Panc1 (cell line): ENCODE measurements at regions not wholly inside any gene's neighbourhood (a gene's known extent, or its start where the extent isn't known, plus 50 kb on each side); places are given as distances from the start of the nearest gene placed in this dataset.

ENCODE experiments used
- ATAC-seq: fragments of 200-7000 bp; cut with Tn5 transposase; 2 replicates; pipeline ENCODE4 v1.9.1; 2020; ENCODE audit warnings: mild to moderate bottlenecking, moderate library complexity
- BruUV-seq: library from RNA; stranded (reverse); fragments of 400-500 nt; replicated peaks from 2 replicates; lab custom pipeline; 2021; lab: Mats Ljungman, UMichigan
- CTCF ChIA-PET: fragments of 300-600 bp; sonication (Branson Sonifier 250); formaldehyde crosslinking; loops from one replicate; lab custom pipeline; 2022; ENCODE audit warnings: antibody characterized with exemption; lab: Charles Lee
- POLR2A ChIA-PET: fragments of 300-600 bp; sonication (Branson Sonifier 250); formaldehyde crosslinking; loops from one replicate; lab custom pipeline; 2022; ENCODE audit warnings: antibody characterized with exemption; lab: Charles Lee
- DNase-seq: peaks from one replicate; pipeline ENCODE4 v3.0.0-alpha.2; 2010; ENCODE audit warnings: low read depth, low spot score
- H3K27ac ChIP-seq: 2 replicates; pipeline ENCODE4 v1.5.1; 2011; ENCODE audit warnings: mild to moderate bottlenecking, low read length, inconsistent platforms
- H3K27me3 ChIP-seq: fragments of 200-500 bp; sonication (Bioruptor generic); 2 replicates; pipeline ENCODE4 v1.6.0; 2014; ENCODE audit warnings: low read length, inconsistent platforms; ENCODE audit not compliant: control insufficient read depth, insufficient read depth
- H3K36me3 ChIP-seq: fragments of 200-500 bp; sonication (Bioruptor generic); 2 replicates; pipeline ENCODE4 v1.5.1; 2014; ENCODE audit warnings: inconsistent platforms, mild to moderate bottlenecking, low read length, moderate library complexity; ENCODE audit not compliant: control insufficient read depth, insufficient read depth
- H3K4me1 ChIP-seq: 2 replicates; pipeline ENCODE4 v1.5.1; 2011; ENCODE audit warnings: inconsistent platforms, mild to moderate bottlenecking, low read length, moderate library complexity; ENCODE audit not compliant: control insufficient read depth, insufficient read depth
- H3K4me3 ChIP-seq, 2 experiments: 2 replicates each; pipeline ENCODE4 v1.5.1; 2011 to 2012; ENCODE audit warnings: low read depth in 2 of 2, low read length in 2 of 2, mild to moderate bottlenecking in 2 of 2, inconsistent platforms in 1 of 2, moderate library complexity in 1 of 2
- H3K9me3 ChIP-seq: fragments of 200-500 bp; sonication (Bioruptor generic); 2 replicates; pipeline ENCODE4 v1.5.1; 2014; ENCODE audit warnings: low read depth, mild to moderate bottlenecking, inconsistent platforms, low read length, moderate library complexity; ENCODE audit not compliant: control insufficient read depth, insufficient read depth
- POLR2AphosphoS5 ChIP-seq: IDR thresholded peaks from 2 replicates; pipeline ENCODE4 v1.6.1; 2012; ENCODE audit warnings: mild to moderate bottlenecking, low read depth, low read length, moderate library complexity
- SIN3A ChIP-seq: IDR thresholded peaks from 2 replicates; pipeline ENCODE4 v1.6.1; 2012; ENCODE audit warnings: low read depth, mild to moderate bottlenecking, low read length, moderate library complexity, borderline replicate concordance; ENCODE audit not compliant: insufficient read depth
- TCF7L2 ChIP-seq: IDR thresholded peaks from 2 replicates; pipeline ENCODE4 v1.6.1; 2011; ENCODE audit warnings: mild to moderate bottlenecking, low read depth, low read length, inconsistent platforms
- in situ Hi-C: cut with HindIII; loops from 2 replicates; pipeline ENCODE4 v1.10.0; 2016; ENCODE audit warnings: low sequenced_read_pairs, low pct_unique_long_range_greater_than_20kb
- intact Hi-C: fragments of 100-400 bp; cut with micrococcal nuclease; formaldehyde crosslinking; loops from one replicate; pipeline ENCODE4 v1.10.0; 2022; ENCODE audit not compliant: unreplicated experiment
- TF ChIP-seq, protein P1 (sequence below): fragments of 450-650 bp; IDR thresholded peaks from 2 replicates; pipeline ENCODE4 v1.5.1; 2017; ENCODE audit warnings: mild to moderate bottlenecking
- TF ChIP-seq, protein P2 (sequence below), 2 experiments: IDR thresholded peaks; 2 replicates each; pipeline ENCODE4 v1.6.1; 2011 to 2012; ENCODE audit warnings: low read depth in 2 of 2, control low read depth in 1 of 2, low read length in 1 of 2, mild to moderate bottlenecking in 1 of 2, moderate library complexity in 1 of 2; ENCODE audit not compliant: insufficient read depth in 1 of 2

DNA sequence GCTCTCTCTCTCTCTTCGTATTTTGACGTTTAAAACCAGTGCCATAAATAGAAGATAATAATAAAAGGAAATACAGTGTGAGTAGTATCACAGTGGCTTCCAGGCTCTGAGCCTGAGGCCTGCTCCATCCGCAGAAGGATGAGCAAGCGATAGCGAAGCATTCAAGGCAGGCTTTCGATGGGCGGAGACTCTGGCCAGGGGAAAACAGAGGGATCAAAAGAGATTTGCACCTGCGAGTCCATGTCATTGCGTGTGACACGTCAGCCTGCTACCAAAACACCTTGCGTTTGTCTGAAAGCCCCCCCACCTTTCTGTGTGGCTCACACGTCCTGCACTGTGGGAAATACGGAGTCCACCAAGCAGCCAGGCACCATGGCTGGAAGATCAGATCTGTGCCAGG is 377.3 kb upstream of the SULF2 start:
- no peak for ATAC-seq
- Histone ChIP-seq H3K27me3 (peaks cover 10% of the 10 kb centered on the region), H3K4me1 (no peaks in the 10 kb centered on the region; the same call in 1 of the 2 replicates), H3K9me3 (no peaks in the 10 kb centered on the region), H3K4me3 (no peak overlapping the region), H3K27ac (no peak overlapping the region), H3K36me3 (no peaks in the 10 kb centered on the region)
- ChIA-PET POLR2A (no interaction called here), CTCF (no interaction called here)
- BruUV-seq: no TSS peak
- intact Hi-C loops: no loop called here
- in situ Hi-C loops: no loop called here
- TF ChIP-seq POLR2AphosphoS5: no peak
- TF ChIP-seq, protein P1, sequence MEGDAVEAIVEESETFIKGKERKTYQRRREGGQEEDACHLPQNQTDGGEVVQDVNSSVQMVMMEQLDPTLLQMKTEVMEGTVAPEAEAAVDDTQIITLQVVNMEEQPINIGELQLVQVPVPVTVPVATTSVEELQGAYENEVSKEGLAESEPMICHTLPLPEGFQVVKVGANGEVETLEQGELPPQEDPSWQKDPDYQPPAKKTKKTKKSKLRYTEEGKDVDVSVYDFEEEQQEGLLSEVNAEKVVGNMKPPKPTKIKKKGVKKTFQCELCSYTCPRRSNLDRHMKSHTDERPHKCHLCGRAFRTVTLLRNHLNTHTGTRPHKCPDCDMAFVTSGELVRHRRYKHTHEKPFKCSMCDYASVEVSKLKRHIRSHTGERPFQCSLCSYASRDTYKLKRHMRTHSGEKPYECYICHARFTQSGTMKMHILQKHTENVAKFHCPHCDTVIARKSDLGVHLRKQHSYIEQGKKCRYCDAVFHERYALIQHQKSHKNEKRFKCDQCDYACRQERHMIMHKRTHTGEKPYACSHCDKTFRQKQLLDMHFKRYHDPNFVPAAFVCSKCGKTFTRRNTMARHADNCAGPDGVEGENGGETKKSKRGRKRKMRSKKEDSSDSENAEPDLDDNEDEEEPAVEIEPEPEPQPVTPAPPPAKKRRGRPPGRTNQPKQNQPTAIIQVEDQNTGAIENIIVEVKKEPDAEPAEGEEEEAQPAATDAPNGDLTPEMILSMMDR: no peak
- no peak for TF ChIP-seq TCF7L2
- TF ChIP-seq, protein P2, sequence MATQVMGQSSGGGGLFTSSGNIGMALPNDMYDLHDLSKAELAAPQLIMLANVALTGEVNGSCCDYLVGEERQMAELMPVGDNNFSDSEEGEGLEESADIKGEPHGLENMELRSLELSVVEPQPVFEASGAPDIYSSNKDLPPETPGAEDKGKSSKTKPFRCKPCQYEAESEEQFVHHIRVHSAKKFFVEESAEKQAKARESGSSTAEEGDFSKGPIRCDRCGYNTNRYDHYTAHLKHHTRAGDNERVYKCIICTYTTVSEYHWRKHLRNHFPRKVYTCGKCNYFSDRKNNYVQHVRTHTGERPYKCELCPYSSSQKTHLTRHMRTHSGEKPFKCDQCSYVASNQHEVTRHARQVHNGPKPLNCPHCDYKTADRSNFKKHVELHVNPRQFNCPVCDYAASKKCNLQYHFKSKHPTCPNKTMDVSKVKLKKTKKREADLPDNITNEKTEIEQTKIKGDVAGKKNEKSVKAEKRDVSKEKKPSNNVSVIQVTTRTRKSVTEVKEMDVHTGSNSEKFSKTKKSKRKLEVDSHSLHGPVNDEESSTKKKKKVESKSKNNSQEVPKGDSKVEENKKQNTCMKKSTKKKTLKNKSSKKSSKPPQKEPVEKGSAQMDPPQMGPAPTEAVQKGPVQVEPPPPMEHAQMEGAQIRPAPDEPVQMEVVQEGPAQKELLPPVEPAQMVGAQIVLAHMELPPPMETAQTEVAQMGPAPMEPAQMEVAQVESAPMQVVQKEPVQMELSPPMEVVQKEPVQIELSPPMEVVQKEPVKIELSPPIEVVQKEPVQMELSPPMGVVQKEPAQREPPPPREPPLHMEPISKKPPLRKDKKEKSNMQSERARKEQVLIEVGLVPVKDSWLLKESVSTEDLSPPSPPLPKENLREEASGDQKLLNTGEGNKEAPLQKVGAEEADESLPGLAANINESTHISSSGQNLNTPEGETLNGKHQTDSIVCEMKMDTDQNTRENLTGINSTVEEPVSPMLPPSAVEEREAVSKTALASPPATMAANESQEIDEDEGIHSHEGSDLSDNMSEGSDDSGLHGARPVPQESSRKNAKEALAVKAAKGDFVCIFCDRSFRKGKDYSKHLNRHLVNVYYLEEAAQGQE (IDR thresholded peaks at IDR 0.05; ENCODE audit: insufficient read depth in 1 of 2, low read depth in 2 of 2, low read length in 1 of 2): no peak
- TF ChIP-seq SIN3A: no peak
- DNase-seq: no peak

DNA sequence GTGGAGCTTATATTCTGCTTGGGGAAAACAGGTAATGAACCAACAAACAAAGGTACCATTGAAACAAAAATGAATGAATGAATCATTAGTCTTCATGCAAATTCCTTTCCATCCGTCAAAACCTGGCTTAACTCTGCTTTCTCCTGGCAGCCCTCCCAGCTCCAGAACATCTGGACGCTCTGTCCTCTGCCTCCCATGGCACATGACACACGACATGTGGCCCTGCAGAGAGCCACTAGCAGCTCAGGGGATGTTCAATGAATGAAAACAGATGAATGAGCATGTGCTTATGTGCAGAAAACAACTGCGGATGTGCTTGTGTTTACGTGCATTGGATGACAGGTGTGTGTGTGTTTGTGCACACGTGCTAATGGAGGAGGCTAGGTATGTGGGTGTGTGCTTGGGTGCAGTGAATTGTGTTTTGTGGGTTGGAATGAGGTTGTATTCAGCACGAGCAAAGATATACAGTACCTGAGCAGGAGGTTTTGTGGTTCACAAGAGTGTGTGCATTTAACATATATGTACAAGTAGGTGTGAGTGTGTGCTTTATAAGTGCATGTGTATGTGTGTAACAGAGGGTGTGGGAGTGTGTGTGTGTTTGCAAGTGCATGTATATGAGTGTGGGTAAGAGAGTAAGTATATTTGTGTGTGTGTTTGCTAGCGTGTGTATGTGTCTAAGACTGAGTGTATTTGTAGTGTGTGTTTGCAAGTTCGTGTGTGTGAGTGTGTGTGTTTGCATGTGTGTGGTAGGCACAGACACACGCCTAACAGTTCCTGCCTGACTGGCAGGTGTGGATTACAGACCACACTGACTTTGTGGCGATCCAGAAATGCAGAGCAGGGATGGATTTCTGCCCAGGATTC is 374.1 kb upstream of the SULF2 start:
- H3K36me3 ChIP-seq: no peaks in the 10 kb centered on the region
- no TSS peak for BruUV-seq
- ChIA-PET CTCF (interaction anchor here (0.5 kb wide), 1 partner anchor 390 kb away, joined by 9 read pairs; no protein-coding TSS in a partner anchor), POLR2A (interaction anchor here (0.7 kb wide), 1 partner anchor 99 kb away, joined by 3 read pairs; no protein-coding TSS in a partner anchor)
- DNase-seq (no peak), ATAC-seq (no peak)
- H3K27me3 ChIP-seq: peaks cover 11% of the 10 kb centered on the region
- H3K27ac ChIP-seq: no peak overlapping the region
- H3K4me1 ChIP-seq: no peaks in the 10 kb centered on the region; the same call in 1 of the 2 replicates
- H3K9me3 ChIP-seq: no peaks in the 10 kb centered on the region
- H3K4me3 ChIP-seq: no peak overlapping the region
- intact Hi-C loops: no loop called here
- in situ Hi-C loops: no loop called here
- TF ChIP-seq SIN3A (no peak), POLR2AphosphoS5 (no peak), TCF7L2 (no peak)
- TF ChIP-seq, protein P1: no peak
- TF ChIP-seq, protein P2 (IDR thresholded peaks at IDR 0.05; ENCODE audit: insufficient read depth in 1 of 2, low read depth in 2 of 2, low read length in 1 of 2): no peak
